Adrenal gland (tissue), 9 donors: ENCODE measurements at regions not wholly inside any gene's neighbourhood (a gene's known extent, or its start where the extent isn't known, plus 50 kb on each side); places are given as distances from the start of the nearest gene placed in this dataset.

ENCODE experiments used
- DNase-seq, 7 donors: peaks; one replicate each; pipeline ENCODE4 v3.0.0-alpha.2; 2019 to 2020
- H3K27ac ChIP-seq, 5 donors: fragments of 200-600 bp; sonication (generic) in 4 of 5; 1 replicate in 3 of 5; 2 replicates in 2 of 5; pipeline versions ENCODE4 v1.5.1 to v1.8.0; 2016 to 2020; ENCODE audit warnings: mild to moderate bottlenecking in 1 of 5
- H3K27me3 ChIP-seq: fragments of 200-600 bp; 2 replicates; pipeline ENCODE4 v1.8.0; 2021
- H3K36me3 ChIP-seq, 2 donors: fragments of 200-600 bp; replicated peaks in 1 of 2; 1 replicate in 1 of 2; 2 replicates in 1 of 2; pipeline versions ENCODE4 v1.5.1 to v1.8.0; 2018 to 2022
- H3K4me1 ChIP-seq, 2 donors: fragments of 200-600 bp; replicated peaks in 1 of 2; 1 replicate in 1 of 2; 2 replicates in 1 of 2; pipeline versions ENCODE4 v1.5.1 to v1.8.0; 2018 to 2021
- H3K4me3 ChIP-seq, 4 donors: fragments of 200-600 bp; sonication (generic) in 3 of 4; one replicate each; pipeline ENCODE4 v1.5.1; 2016 to 2018
- H3K9me3 ChIP-seq, 3 donors: fragments of 200-600 bp; sonication (generic) in 1 of 3; replicated peaks in 1 of 3; 1 replicate in 2 of 3; 2 replicates in 1 of 3; pipeline versions ENCODE4 v1.5.1 to v1.8.0; 2016 to 2021
- POLR2A ChIP-seq, 2 donors: fragments of 450-650 bp; IDR thresholded peaks; one replicate each; pipeline ENCODE4 v1.6.1; 2017; ENCODE audit warnings: antibody characterized with exemption in 2 of 2, mild to moderate bottlenecking in 2 of 2, moderate library complexity in 1 of 2
- WGBS, 4 donors: extraction: QIAGEN DNeasy Blood & Tissue Kit in 2 of 4; methylation state at CpG; one replicate each; pipeline versions ENCODE4 v1.1.5 to v1.1.7; 2013 to 2017; 5-methylcytosine and 5-hydroxymethylcytosine counted together
- intact Hi-C, 2 donors: fragments of 100-400 bp; cut with DNase I; formaldehyde crosslinking; loops; one replicate each; pipeline versions ENCODE4 v1.14.1 to v1.15.0; 2022 to 2023
- TF ChIP-seq, protein P1 (sequence below), 6 experiments: fragments of 450-650 bp in 4 of 6; fragments of 200-600 bp in 2 of 6; sonication (generic) in 1 of 6; IDR thresholded peaks; 1 replicate in 5 of 6; 2 replicates in 1 of 6; pipeline versions ENCODE4 v1.5.1 to v1.8.0; 2016 to 2021; ENCODE audit warnings: antibody characterized with exemption in 6 of 6, mild to moderate bottlenecking in 2 of 6, moderate library complexity in 1 of 6
- donor health status: healthy with polysubstance abuse.
- donor health status: Bipolar disorder and iron deficiency.
- donor health status: DM: yes; HTN: yes; CAD: no.
- donor health status: DM: no; HTN: no; CAD: no.
- donor health status: DM: no; HTN: no; CAD: no.

DNA sequence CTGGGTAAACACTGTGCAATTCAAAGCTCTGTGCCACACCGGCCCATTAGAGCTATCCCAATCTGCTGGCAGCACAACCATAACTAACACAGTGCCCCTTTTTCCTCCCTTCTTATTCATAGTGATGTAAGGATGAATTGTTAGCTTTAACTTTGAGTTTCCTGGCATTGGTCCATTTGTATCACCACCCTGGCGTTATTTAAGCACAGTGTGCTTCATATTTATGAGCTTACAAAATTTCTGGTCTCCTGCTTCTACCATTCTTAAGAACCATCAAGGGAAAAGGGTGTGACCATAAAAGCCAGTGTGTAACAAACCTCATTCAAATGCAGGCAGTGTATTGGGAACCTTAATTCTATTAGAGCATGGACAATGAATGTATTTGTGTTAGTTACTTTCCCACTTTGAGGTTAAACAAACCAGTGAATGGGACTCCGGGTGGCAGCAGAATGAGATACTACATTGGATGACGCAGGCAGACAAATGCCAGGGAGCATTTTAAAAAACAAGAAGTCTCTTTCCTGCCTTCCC, 222.6 kb downstream of the TMEM161B start:
- no peak for DNase-seq
- Histone ChIP-seq H3K4me1 (no peaks in the 10 kb centered on the region), H3K27ac (no peak overlapping the region), H3K9me3 (no peaks in the 10 kb centered on the region), H3K27me3 (no peaks in the 10 kb centered on the region), H3K4me3 (no peak overlapping the region), H3K36me3 (no peaks in the 10 kb centered on the region)
- intact Hi-C loops, result no loop called here
- 66 to 75% (median 73%) methylated on average over 4 of the region's 4 CpGs for WGBS, 4 donors
- TF ChIP-seq, protein P1, sequence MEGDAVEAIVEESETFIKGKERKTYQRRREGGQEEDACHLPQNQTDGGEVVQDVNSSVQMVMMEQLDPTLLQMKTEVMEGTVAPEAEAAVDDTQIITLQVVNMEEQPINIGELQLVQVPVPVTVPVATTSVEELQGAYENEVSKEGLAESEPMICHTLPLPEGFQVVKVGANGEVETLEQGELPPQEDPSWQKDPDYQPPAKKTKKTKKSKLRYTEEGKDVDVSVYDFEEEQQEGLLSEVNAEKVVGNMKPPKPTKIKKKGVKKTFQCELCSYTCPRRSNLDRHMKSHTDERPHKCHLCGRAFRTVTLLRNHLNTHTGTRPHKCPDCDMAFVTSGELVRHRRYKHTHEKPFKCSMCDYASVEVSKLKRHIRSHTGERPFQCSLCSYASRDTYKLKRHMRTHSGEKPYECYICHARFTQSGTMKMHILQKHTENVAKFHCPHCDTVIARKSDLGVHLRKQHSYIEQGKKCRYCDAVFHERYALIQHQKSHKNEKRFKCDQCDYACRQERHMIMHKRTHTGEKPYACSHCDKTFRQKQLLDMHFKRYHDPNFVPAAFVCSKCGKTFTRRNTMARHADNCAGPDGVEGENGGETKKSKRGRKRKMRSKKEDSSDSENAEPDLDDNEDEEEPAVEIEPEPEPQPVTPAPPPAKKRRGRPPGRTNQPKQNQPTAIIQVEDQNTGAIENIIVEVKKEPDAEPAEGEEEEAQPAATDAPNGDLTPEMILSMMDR (IDR thresholded peaks at IDR 0.05), result no peak
- no peak for TF ChIP-seq POLR2A (IDR thresholded peaks at IDR 0.05)

DNA sequence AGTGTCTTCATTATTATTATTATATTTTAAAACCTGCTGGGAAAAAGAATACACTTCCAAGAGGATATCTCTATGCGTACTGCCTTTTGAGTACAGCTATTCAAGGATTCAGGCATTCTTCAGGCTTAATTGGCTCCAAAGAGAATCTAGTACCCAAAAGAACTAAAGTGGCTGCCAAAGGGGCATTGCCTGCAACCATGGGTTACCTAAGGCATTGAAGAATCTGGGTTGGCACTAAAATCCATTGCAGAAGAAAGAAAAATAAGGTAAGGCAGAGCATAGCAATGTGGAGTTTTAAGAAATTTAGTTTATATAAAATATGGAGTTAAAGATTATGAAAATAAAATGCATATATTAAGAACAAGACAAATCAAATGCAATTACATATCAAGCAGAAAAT, 223.5 kb downstream of the TMEM161B start:
- Histone ChIP-seq H3K9me3 (no peaks in the 10 kb centered on the region), H3K36me3 (no peaks in the 10 kb centered on the region), H3K4me3 (no peak overlapping the region), H3K4me1 (no peaks in the 10 kb centered on the region), H3K27me3 (no peaks in the 10 kb centered on the region), H3K27ac (no peak overlapping the region)
- no peak for DNase-seq
- TF ChIP-seq POLR2A (IDR thresholded peaks at IDR 0.05), result no peak
- TF ChIP-seq, protein P1 (IDR thresholded peaks at IDR 0.05), result no peak
- intact Hi-C loops, result no loop called here
- 0% methylated on average over 1 of the region's 1 CpG for WGBS, 4 donors

DNA sequence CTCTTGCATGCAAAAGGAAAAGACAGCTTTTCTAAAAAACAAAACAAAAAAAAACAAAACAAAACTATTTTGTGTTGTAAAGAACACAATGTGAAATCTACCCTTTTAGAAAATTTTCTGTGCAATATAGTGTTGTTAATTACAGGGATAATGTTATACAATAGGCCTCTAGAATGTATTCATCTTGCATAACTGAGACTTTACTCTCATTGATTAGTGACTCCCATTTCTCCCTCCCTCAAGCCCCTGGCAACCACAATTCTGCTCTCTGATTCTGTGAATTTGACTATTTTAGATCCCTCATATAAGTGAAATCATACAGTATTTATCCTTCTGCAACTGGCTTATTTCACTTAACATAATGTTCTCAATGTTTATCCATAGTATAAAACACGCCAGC, 234.1 kb downstream of the TMEM161B start:
- Histone ChIP-seq H3K4me3 (no peak overlapping the region), H3K36me3 (no peaks in the 10 kb centered on the region), H3K9me3 (no peaks in the 10 kb centered on the region), H3K27me3 (no peaks in the 10 kb centered on the region), H3K4me1 (no peaks in the 10 kb centered on the region), H3K27ac (no peak overlapping the region)
- DNase-seq, result no peak
- intact Hi-C loops, result no loop called here
- no peak for TF ChIP-seq POLR2A (IDR thresholded peaks at IDR 0.05)
- TF ChIP-seq, protein P1 (IDR thresholded peaks at IDR 0.05), result no peak
- WGBS, 4 donors, result 60 to 72% (median 63%) methylated on average over 1 of the region's 1 CpG

DNA sequence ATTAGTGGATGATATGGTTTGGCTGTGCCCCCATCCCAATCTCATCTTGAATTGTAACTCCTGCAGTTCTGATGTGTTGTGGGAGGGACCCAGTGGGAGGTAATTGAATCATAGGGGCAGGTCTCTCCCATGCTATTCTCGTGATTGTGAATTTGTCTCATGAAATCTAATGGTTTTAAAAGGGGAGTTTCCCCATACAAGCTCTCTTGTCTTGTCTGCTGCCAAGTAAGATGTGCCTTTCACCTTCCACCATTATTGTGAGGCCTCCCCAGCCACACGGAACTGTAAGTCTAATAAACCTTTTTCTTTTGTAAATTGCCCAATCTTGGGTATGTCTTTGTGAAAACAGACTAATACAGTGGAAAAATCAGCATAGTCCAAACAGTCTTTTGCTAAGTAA, 235.5 kb downstream of the TMEM161B start:
- H3K9me3 ChIP-seq, result no peaks in the 10 kb centered on the region
- no peaks in the 10 kb centered on the region for H3K4me1 ChIP-seq
- WGBS, 4 donors, result 34 to 66% (median 63%) methylated on average over 2 of the region's 2 CpGs

More for the DNA sequence above, 235.5 kb downstream of the TMEM161B start:
- intact Hi-C loops, result no loop called here
- DNase-seq, result no peak
- TF ChIP-seq, protein P1 (IDR thresholded peaks at IDR 0.05), result no peak
- no peak for TF ChIP-seq POLR2A (IDR thresholded peaks at IDR 0.05)
- Histone ChIP-seq H3K4me3 (no peak overlapping the region), H3K27me3 (no peaks in the 10 kb centered on the region), H3K27ac (no peak overlapping the region), H3K36me3 (no peaks in the 10 kb centered on the region)
